ENCODE measurements at regions not wholly inside any gene's neighbourhood (a gene's known extent, or its start where the extent isn't known, plus 50 kb on each side); places are given as distances from the start of the nearest gene placed in this dataset.

- WGBS (ENCODE audit: insufficient coverage, insufficient replicate concordance, low lambda C conversion rate, missing lambda C conversion rate) = 15% methylated on average over 7 of the region's 7 CpGs
- ChIA-PET POLR2A (no interaction called here), RAD21 (ENCODE audit: unreplicated experiment) (no interaction called here), SMC1A (ENCODE audit: uncharacterized antibody, unreplicated experiment) (interaction anchor here (0.7 to 1.4 kb wide), 3 partner anchors 10 to 16 kb away, joined by 3 to 4 read pairs (median 3); no protein-coding TSS in a partner anchor), CTCF (no interaction called here)
- no peak overlapping the region for H3K4me3 ChIP-seq
- no peaks in the 10 kb centered on the region for H3K27me3 ChIP-seq (replicated peaks in 1 of 2; ENCODE audit: control insufficient read depth in 2 of 2, insufficient read depth in 2 of 2, low read length in 1 of 2)
- ATAC-seq (no peak; the same call in 2 of the 3 replicates), FAIRE-seq (no peak), DNase-seq (ENCODE audit: low read depth, low spot score) (no peak)
- H3K9ac ChIP-seq (ENCODE audit: control insufficient read depth, insufficient read depth, low read length) = no peak overlapping the region
- H3K27ac ChIP-seq (ENCODE audit: control insufficient read depth, insufficient read depth) = no peak overlapping the region
- no peak overlapping the region for H2AFZ ChIP-seq (ENCODE audit: control insufficient read depth, low read depth, low read length)
- peak overlapping the region; percentile 38; the same call in 1 of the 2 replicates for H3K4me2 ChIP-seq (ENCODE audit: control insufficient read depth, insufficient read depth)
- H3K36me3 ChIP-seq (ENCODE audit: control insufficient read depth in 2 of 2, insufficient read depth in 2 of 2, low read length in 1 of 2) = no peaks in the 10 kb centered on the region
- no peaks in the 10 kb centered on the region for H4K20me1 ChIP-seq (ENCODE audit: control insufficient read depth, insufficient read depth)
- intact Hi-C loops (cut with micrococcal nuclease; ENCODE audit: unreplicated experiment) (no loop called here), in situ Hi-C loops (cut with MboI) (no loop called here)
- H3K79me2 ChIP-seq (ENCODE audit: control insufficient read depth, insufficient read depth, low read length) = no peaks in the 10 kb centered on the region
- H3K9me3 ChIP-seq (replicated peaks; ENCODE audit: control insufficient read depth, insufficient read depth, low read length) = no peaks in the 10 kb centered on the region
- no peaks in the 10 kb centered on the region for H3K4me1 ChIP-seq (ENCODE audit: control insufficient read depth, insufficient read depth, low read length)
- no TSS peak for BruUV-seq (replicated peaks)
- TF ChIP-seq RAD51 (IDR thresholded peaks at IDR 0.05) (no peak), CUX1 (IDR thresholded peaks at IDR 0.05; ENCODE audit: insufficient replicate concordance, low read depth, low read length) (no peak), E2F4 (IDR thresholded peaks at IDR 0.05; ENCODE audit: low read depth, low read length) (no peak), RUNX3 (IDR thresholded peaks at IDR 0.05; ENCODE audit: low read length) (peak; percentile 81), RAD21 (IDR thresholded peaks at IDR 0.05; ENCODE audit: insufficient read depth, low read depth, low read length) (no peak), ETV6 (conservative IDR thresholded peaks at IDR 0.05 in 1 of 2, IDR thresholded peaks at IDR 0.05 in 1 of 2; ENCODE audit: borderline replicate concordance in 1 of 2, low read depth in 1 of 2) (0 out of 4 replicates have a peak, but pooled peaks of 1 of the 2 experiments have one; percentile 29), ZNF274 (IDR thresholded peaks at IDR 0.05; ENCODE audit: insufficient read depth, insufficient read length) (no peak), ZBTB11 (CRISPR knock-in tag; IDR thresholded peaks at IDR 0.05) (no peak), TCF3 (IDR thresholded peaks at IDR 0.05; ENCODE audit: borderline replicate concordance, insufficient read depth, low read depth, low read length) (no peak), PAX5 (IDR thresholded peaks at IDR 0.05; ENCODE audit: borderline replicate concordance, low read depth, low read length) (no peak), SREBF1 (IDR thresholded peaks at IDR 0.05; ENCODE audit: low read length) (no peak), TCF7 (IDR thresholded peaks at IDR 0.05; ENCODE audit: borderline replicate concordance) (peak; percentile 78)
Measured at GRCh38 chr4:153950100-153950979, 161.5 kb upstream of the SFRP2 start.
